ENCODE measurements at regions not wholly inside any gene's neighbourhood (a gene's known extent, or its start where the extent isn't known, plus 50 kb on each side); places are given as distances from the start of the nearest gene placed in this dataset.
"Not testable (repeated sequence)": the region's sequence is repeated elsewhere in the genome, so short reads cannot be mapped to it uniquely, and the experiment has no call there.

- no peak for DNase-seq
Observed at GRCh38 chr10:128566361-128566968, 440.2 kb upstream of the MKI67 start.

DNA sequence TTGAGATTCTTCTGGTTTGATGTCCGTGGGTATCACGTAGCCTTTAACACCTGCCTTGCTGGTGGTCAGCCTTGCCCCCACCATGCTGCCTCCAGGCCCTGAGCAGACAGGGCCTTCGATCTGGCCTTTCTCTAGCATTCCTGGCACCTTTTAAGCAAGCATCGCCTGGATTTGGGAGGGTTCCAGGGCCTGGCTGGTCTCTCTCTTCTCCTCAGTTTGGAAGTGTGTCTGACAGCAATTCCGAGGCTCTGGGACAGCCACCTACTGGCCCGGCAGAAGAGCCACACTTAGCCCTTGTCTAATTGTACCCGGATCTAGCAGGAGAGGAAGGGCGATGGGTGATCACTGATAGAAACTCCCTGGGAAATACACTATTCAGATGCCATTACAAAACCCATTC lies 441.3 kb upstream of the MKI67 start:
- DNase-seq, result no peak

GRCh38 chr10:128568041-128568440 lies 441.8 kb upstream of the MKI67 start:
- DNase-seq, result no peak

GRCh38 chr10:128568491-128568890 lies 442.3 kb upstream of the MKI67 start:
- DNase-seq, result no peak

DNA sequence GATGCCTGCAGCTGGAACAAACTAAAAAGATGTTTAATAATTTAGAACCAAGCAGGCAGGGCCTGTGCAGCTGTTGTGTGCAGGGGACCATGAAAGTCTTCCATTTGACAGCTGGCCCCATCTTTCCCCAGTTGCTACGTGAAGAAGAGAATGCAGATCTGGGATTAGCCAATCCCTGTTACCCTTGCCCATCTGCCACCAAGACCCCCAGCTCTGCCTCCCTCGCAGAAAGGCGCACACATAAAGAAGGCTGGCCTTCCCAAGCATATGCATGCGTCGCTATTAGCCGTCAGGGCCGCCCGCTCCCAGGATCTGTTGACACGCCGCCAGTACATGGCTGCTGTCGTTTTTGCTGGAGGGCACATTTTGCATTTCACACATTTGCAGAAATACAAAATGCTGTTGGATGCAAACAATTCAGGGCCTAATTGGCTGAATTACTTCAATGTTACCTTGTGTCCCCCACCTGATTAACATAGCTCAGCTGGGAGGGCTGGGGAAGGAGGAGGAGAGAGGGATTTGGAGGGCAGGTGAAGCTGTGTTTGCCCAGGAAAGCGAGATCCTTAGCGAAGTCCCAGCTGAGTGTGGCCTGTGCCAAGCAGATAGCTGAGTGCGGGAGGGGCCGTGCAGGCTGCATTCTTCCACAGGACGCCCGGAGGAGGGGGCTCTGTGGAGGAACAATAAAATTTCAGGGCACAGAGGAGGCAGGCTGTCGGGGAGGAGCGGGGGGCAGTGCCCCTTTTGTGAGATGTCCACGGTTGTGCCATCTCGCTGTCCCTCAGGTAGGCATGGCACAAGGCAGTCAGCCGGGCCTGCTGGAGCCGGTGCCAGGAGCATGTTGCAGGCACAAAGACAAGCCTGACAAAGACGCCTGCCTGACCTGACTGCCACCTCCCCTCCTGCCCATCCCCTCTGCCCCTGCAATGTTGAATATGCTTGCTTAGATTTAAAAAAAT lies 443.0 kb upstream of the MKI67 start:
- peak; percentile 84 for DNase-seq

DNA sequence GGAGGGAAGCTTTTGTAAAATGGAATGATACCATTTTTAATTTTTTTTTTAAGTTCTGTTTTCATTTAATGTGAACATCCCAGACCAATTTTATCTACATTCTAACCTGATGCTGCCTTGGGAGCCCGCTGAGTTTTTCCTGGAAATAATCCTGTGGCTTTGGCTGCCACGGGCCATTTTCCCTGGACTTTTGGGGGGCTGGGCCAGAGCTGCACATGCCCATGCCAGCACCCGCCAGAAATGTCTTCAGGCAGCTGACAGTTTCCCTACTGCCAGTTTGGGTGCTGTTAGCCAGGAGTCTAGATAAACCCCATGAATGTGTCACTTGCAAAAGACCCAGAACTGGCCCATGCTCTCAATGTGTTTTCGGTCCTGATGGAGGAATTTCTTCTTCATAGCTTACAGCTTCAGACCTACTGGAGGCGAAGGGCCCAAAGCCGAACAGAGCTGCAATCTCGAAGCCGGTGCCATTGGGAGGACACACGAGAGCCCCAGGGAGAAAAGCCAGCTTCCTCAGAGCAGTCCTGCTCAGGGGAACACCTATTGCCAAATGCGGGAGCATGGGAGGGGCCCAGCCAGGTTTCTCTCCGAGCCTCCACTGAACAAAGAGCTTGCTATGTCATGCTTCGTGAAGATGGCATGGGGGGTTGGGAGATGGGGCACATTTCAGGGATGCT lies 444.2 kb upstream of the MKI67 start:
- no peak for DNase-seq

- DNase-seq, result no peak
Observed at GRCh38 chr10:128571071-128571470, 444.8 kb upstream of the MKI67 start.

- DNase-seq, result no peak
Observed at GRCh38 chr10:128571745-128572144, 445.5 kb upstream of the MKI67 start.

GRCh38 chr10:128572696-128573095 lies 446.5 kb upstream of the MKI67 start:
- DNase-seq, result no peak

DNA sequence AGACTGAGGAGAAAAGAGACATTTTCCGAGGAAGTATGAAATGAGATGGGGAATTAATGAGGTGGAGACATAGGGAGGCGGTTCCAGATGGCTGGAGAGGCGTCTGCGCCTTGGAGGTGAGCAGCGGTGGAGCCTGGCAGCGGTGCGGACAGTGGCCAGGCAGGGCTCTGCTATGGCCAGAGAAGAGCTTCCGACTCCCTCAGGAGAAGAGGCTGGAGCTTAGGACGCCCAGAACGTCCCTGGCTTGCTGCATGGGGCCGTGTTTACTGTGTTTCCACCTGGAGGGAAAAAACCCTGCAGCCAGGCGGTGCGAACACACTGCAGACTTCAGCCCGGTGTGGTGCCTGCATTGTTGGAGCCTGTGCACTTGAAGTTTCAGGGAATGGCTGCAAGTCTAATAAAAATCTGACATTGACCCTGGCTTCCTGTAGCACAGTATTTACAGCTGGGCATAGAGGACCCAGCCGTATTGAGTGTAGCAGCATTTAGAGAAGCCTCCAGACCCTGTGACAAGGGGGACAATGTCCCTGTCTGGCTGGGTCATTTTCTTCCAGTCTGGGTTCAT lies 447.1 kb upstream of the MKI67 start:
- no peak for DNase-seq

DNA sequence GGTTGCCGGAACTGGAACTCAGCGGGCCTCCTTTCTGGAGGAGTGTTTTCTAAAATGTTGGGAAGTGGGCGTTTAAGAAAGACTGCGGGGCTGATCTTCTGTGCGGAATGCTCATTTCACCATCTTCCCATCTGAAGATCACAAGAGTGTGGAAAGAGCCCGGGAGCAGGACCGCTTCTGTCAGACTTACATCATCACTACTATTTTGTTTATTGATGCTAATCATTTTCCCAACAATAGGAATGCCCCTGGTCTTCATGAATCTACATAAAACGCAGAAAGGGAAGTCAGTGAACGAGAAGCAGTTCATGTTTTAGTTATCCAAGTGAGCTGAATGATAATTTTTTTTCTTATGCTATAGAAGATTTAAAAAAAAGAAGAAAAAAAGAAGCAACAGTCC lies 447.8 kb upstream of the MKI67 start:
- no peak for DNase-seq

- DNase-seq, result no peak
Observed at GRCh38 chr10:128574581-128575210, 448.5 kb upstream of the MKI67 start.

- no peak for DNase-seq
Observed at GRCh38 chr10:128575761-128576160, 449.5 kb upstream of the MKI67 start.

- no peak for DNase-seq
Observed at GRCh38 chr10:128576336-128576735, 450.1 kb upstream of the MKI67 start.

DNA sequence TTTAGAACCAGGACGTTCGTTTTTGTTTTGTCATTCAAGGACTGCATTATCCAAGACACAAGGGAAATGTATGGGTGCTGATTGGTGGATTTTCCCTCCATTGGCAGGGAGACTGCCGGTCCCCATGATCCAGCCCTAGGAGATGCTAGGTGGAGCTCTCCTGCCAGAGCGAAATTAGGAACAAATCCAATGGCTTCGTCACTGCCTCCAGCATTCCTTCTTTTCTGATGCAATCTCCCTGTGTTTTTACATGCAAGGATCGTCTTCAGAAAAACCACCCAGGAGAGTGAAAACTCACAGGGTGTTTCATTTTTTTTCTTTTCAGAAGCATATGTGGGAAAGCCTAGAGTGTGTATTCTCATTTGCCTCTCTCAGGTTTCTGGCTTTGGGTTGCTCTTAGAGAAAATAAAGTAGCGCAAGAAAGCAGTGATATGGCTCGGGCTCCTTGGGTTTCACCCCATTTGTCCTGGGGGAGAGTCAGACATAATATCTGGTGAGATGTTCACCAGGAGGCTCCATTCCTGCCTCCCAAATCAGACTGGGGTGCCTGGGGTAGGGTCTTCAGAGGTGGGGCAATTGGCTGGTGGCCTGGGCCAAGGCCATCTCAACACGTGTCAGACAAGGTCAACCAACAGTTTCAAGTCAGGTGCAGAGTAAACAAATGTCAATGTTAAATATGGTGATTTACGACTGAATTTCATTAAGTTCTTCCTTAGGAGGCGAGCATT lies 450.9 kb upstream of the MKI67 start:
- DNase-seq, result no peak

DNA sequence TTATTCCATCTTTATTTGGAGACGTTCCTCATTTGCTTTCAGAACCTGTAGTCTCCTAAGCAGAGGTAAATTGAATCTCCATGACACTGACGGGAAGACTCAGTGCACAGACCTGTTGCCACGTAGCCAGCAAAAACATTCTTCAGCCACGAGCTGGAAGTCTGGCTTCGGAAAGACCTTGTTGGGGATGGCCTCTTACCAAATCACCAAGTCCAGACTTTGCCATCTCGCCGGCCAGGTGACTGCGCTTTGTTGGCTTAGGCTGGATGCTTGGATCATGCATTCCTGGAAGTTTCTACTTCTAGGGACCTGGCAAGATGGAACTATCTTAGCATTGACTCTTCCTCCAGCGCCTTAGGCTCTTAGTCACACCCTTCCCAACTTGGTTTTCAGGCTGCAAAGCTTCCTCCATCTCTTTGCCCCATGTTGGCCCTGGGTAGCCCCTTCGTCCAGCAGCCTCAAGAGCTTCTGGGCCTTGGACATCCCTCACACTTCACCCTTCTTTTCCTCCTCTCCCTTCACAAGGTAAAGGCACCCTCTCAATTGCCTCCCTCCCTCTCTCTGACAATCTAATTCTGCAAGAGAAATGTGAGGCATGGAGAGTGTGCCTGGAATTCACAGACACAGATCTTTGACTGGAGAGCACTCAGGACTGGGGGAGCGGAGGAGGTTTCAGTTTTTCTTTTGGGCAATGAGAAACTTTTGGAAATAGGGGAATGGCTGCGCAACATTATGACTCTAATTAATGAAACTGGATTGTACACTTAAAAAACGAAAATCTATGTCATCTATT lies 451.9 kb upstream of the MKI67 start:
- no peak for DNase-seq

- DNase-seq, result no peak
Observed at GRCh38 chr10:128578766-128579165, 452.5 kb upstream of the MKI67 start.

DNA sequence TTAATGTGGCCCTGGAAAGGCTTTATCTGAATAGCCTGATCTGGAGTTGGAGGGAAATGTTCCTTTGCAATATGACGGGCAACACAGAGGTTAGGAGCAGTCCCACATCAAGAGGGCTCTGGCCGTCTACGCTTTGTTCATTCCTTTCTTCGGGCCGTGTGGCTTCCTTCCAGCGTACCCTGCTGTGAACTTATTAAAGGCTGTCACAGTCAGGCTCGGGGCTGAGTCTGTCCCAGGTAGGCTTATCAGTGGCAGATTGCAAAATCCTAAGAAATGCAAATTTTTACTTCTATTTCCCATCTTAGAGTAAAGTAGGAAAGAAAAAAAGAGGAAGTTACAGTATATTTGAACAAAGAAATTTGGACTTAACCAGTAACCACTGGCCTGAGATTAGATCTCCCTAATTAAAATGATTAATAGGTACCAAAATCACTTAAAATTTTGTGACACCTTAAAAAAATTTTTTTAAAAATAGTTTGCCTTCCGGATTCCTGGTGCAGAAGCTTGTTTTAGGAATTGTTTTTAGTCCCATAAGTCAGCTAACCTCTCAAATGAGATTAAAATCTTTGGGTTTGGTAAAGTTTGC lies 453.1 kb upstream of the MKI67 start:
- DNase-seq, result no peak

DNA sequence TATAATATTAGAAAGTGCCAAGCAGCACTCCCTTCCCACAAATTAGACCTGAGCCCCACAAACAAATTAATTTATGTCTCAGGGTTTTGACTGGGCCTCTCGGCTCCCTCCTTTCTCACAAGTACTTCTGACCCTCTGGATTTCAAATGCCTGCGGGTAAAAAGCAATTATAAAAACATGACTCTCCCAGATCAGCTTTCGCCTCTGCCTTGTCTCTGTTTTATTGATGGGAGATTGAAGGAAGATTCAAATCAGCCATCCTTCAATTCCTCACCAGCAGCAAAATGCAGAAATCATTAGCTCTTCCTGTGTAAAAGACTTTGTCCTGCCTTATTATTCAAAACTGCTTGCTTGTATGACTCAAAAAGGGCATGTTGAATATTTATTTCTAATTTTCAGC lies 453.7 kb upstream of the MKI67 start:
- no peak for DNase-seq

- not testable (repeated sequence) for DNase-seq
Observed at GRCh38 chr10:128583125-128583524, 456.9 kb upstream of the MKI67 start.

DNA sequence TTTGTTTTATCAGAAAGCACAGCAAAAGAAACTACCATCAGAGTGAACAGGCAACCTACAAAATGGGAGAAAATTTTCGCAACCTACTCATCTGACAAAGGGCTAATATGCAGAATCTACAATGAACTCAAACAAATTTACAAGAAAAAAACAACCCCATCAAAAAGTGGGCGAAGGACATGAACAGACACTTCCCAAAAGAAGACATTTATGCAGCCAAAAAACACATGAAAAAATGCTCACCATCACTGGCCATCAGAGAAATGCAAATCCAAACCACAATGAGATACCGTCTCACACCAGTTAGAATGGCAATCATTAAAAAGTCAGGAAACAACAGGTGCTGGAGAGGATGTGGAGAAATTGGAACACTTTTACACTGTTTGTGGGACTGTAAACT lies 460.4 kb upstream of the MKI67 start:
- DNase-seq, result not testable (repeated sequence)
